HTR-8/SVneo (cell line): ENCODE measurements at regions not wholly inside any gene's neighbourhood (a gene's known extent, or its start where the extent isn't known, plus 50 kb on each side); places are given as distances from the start of the nearest gene placed in this dataset.
"Not testable (repeated sequence)": the region's sequence is repeated elsewhere in the genome, so short reads cannot be mapped to it uniquely, and the experiment has no call there.

ENCODE experiments used
- DNase-seq: peaks from one replicate; pipeline ENCODE4 v3.0.0; 2011; ENCODE audit warnings: low spot score, mixed read lengths; ENCODE audit not compliant: insufficient read length
- FAIRE-seq: peaks from 2 replicates; lab custom pipeline; 2011; peaks lifted over from hg19 to GRCh38; lab: Jason Lieb, UNC

GRCh38 chr2:114018464-114018863, 128.6 kb downstream of the ACTR3 start:
- not testable (repeated sequence) for DNase-seq, FAIRE-seq

GRCh38 chr2:114020668-114021067, 130.8 kb downstream of the ACTR3 start:
- DNase-seq (no peak), FAIRE-seq (no peak)

- FAIRE-seq = no peak
- DNase-seq = no peak
Observed at GRCh38 chr2:114022360-114023085, 132.6 kb downstream of the ACTR3 start.

- DNase-seq (no peak), FAIRE-seq (no peak)
Observed at GRCh38 chr2:114024326-114024725, 134.4 kb downstream of the ACTR3 start.

- DNase-seq (no peak), FAIRE-seq (no peak)
Observed at GRCh38 chr2:114025030-114025429, 135.1 kb downstream of the ACTR3 start.

- DNase-seq = no peak
- FAIRE-seq = no peak
Observed at GRCh38 chr2:114027437-114027836, 137.5 kb downstream of the ACTR3 start.

- DNase-seq (no peak), FAIRE-seq (no peak)
Observed at GRCh38 chr2:114031605-114032505, 142.0 kb downstream of the ACTR3 start.

- FAIRE-seq = no peak
Observed at GRCh38 chr2:114032705-114033104, 142.8 kb downstream of the ACTR3 start.

GRCh38 chr2:114034742-114035141, 144.9 kb downstream of the ACTR3 start:
- no peak for FAIRE-seq
- DNase-seq = no peak

More at GRCh38 chr2:114032705-114033104, 142.8 kb downstream of the ACTR3 start:
- no peak for DNase-seq

- no peak for FAIRE-seq
Observed at GRCh38 chr2:114038710-114039109, 148.8 kb downstream of the ACTR3 start.

GRCh38 chr2:114039677-114040076, 149.8 kb downstream of the ACTR3 start:
- no peak for FAIRE-seq
- DNase-seq = no peak

More at GRCh38 chr2:114038710-114039109, 148.8 kb downstream of the ACTR3 start:
- DNase-seq = no peak

- no peak for FAIRE-seq
Observed at GRCh38 chr2:114040826-114041225, 150.9 kb downstream of the ACTR3 start.

GRCh38 chr2:114044985-114045384, 155.1 kb downstream of the ACTR3 start:
- no peak for FAIRE-seq
- no peak for DNase-seq

More at GRCh38 chr2:114040826-114041225, 150.9 kb downstream of the ACTR3 start:
- no peak for DNase-seq

- FAIRE-seq (no peak), DNase-seq (no peak)
Observed at GRCh38 chr2:114046373-114046772, 156.5 kb downstream of the ACTR3 start.

- DNase-seq (no peak), FAIRE-seq (no peak)
Observed at GRCh38 chr2:114046866-114047435, 157.1 kb downstream of the ACTR3 start.

- FAIRE-seq (no peak), DNase-seq (no peak)
Observed at GRCh38 chr2:114049280-114049679, 159.4 kb downstream of the ACTR3 start.

- FAIRE-seq = no peak
- no peak for DNase-seq
Observed at GRCh38 chr2:114049826-114050225, 159.9 kb downstream of the ACTR3 start.

GRCh38 chr2:114056294-114057143, 166.6 kb downstream of the ACTR3 start:
- DNase-seq (no peak), FAIRE-seq (no peak)

- FAIRE-seq = no peak
- DNase-seq = no peak
Observed at GRCh38 chr2:114057638-114058037, 167.7 kb downstream of the ACTR3 start.

GRCh38 chr2:114061566-114062098, 171.7 kb downstream of the ACTR3 start:
- no peak for FAIRE-seq

More at GRCh38 chr2:114061566-114062098, 171.7 kb downstream of the ACTR3 start:
- no peak for DNase-seq
